ENCODE measurements at regions not wholly inside any gene's neighbourhood (a gene's known extent, or its start where the extent isn't known, plus 50 kb on each side); places are given as distances from the start of the nearest gene placed in this dataset.
"Not testable (repeated sequence)": the region's sequence is repeated elsewhere in the genome, so short reads cannot be mapped to it uniquely, and the experiment has no call there.

DNA sequence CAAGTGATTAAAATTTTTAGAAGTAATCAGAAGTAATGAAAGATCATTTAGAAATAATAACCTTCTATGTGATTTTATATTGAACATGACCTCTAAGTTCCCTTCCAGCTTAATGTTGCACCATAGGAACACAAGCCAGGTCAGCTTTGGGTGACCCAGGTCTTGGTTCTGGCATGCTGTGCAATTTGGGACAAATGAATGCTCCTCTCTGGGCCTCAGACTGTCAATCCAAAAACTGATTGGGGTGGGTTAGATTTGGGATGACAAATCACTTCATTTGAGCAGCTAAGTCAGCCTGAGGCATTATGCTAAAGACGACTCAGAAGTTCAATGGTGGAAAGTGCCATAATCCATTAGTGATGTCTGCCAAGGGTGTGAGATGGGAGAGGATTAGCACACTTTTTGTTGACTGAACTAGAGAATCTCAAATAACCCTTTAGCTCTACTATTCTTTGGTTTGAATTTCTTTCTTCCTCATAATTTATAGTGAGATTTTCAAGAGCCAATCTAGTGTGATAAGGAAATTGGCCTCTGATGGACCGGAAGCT lies 60.7 kb upstream of the BOD1 start:
- no peak for ATAC-seq (replicated peaks in 6 of 8)
- WGBS, 10 experiments = 0 to 100% (median 66%) methylated on average over 1 to 2 of the region's 2 CpGs; no CpG with 5 or more reads in 2 of the 10 experiments
- in situ Hi-C loops (cut with MboI; ENCODE audit: low pct_unique_long_range_greater_than_20kb in 2 of 9, low sequenced_read_pairs in 9 of 9, unreplicated experiment in 9 of 9) = no loop called here

DNA sequence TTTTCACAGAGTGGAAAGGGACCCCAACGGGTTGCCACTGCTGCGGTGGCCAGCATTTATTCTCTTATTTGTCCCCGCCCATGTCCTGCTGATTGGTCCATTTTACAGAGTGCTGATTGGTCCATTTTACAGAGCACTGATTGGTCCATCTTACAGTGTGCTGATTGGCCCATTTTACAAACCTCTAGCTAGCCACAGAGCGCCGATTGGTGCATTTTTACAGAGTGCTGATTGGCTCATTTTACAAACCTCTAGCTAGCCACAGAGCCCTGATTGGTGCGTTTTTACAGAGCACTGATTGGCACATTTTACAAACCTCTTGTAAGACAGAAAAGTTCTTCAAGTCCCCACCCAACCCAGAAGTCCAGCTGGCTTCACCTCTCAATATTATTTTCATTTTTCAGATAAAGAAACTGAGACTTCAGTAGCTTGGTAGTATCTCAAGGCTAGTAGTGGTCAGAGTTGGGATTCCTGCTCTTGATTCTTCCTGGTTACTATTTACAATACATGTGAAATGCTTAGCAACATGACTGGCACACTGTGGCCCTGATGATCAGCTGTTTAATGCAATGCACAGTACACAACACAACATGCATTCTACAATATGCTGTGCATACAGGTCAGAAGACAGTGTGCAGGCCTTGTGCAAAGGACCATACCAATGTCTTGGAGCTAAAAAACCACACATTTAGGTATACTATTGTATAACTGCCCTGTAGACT lies 63.6 kb upstream of the BOD1 start:
- Histone ChIP-seq H3K4me3 (no peak overlapping the region), H3K4me1 (replicated peaks in 1 of 2) (peaks cover 2 to 7% of the 10 kb centered on the region in 2 donors), H3K27ac (no peak overlapping the region)
- ATAC-seq (replicated peaks in 6 of 8) = peak in 5 of 8 experiments; percentile 29 to 85 (median 42)
- 0 to 100% (median 86%) methylated on average over 1 to 6 of the region's 6 CpGs; no CpG with 5 or more reads in 2 of the 10 experiments for WGBS, 10 experiments
- in situ Hi-C loops (cut with MboI; ENCODE audit: low pct_unique_long_range_greater_than_20kb in 2 of 9, low sequenced_read_pairs in 9 of 9, unreplicated experiment in 9 of 9) = no loop called here

More for the DNA sequence above, 60.7 kb upstream of the BOD1 start:
- H3K4me3 ChIP-seq = no peak overlapping the region
- H3K4me1 ChIP-seq (replicated peaks in 1 of 2) = peaks cover 29 to 35% of the 10 kb centered on the region in 2 donors
- H3K27ac ChIP-seq = no peak overlapping the region

GRCh38 chr5:173680660-173681242 lies 64.3 kb upstream of the BOD1 start:
- no peak for ATAC-seq (replicated peaks in 6 of 8)
- WGBS, 10 experiments = 0 to 95% (median 63%) methylated on average over 1 to 6 of the region's 6 CpGs; no CpG with 5 or more reads in 2 of the 10 experiments
- in situ Hi-C loops (cut with MboI; ENCODE audit: low pct_unique_long_range_greater_than_20kb in 2 of 9, low sequenced_read_pairs in 9 of 9, unreplicated experiment in 9 of 9) = no loop called here
- Histone ChIP-seq H3K27ac (no peak overlapping the region), H3K4me1 (replicated peaks in 1 of 2) (peaks cover 0 to 2% of the 10 kb centered on the region in 2 donors), H3K4me3 (no peak overlapping the region)

- H3K27ac ChIP-seq = no peak overlapping the region
- 0 to 100% (median 80%) methylated on average over 1 to 2 of the region's 2 CpGs; no CpG with 5 or more reads in 1 of the 10 experiments for WGBS, 10 experiments
- peaks cover 0 to 2% of the 10 kb centered on the region in 2 donors for H3K4me1 ChIP-seq (replicated peaks in 1 of 2)
- in situ Hi-C loops (cut with MboI; ENCODE audit: low pct_unique_long_range_greater_than_20kb in 2 of 9, low sequenced_read_pairs in 9 of 9, unreplicated experiment in 9 of 9) = no loop called here
- no peak for ATAC-seq (replicated peaks in 6 of 8)
- H3K4me3 ChIP-seq = no peak overlapping the region
Measured at GRCh38 chr5:173682313-173682712, 65.9 kb upstream of the BOD1 start.

DNA sequence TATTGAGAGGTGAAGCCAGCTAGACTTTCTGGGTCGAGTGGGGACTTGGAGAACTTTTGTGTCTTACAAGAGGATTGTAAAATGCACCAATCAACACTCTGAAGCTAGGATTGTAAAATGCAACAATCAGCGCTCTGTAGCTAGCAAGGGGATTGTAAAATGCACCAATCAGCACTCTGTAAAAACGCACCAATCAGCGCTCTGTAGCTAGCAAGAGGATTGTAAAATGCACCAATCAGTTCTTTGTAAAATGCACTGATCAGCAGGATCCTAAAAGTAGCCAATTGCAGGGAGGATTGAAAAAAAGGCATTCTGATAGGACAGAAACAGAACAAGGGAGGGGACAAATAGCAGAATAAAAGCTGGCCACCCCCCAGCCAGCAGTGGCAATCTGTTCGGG lies 68.1 kb upstream of the BOD1 start:
- H3K4me3 ChIP-seq; ATAC-seq (replicated peaks in 6 of 8); in situ Hi-C loops (cut with MboI; ENCODE audit: low pct_unique_long_range_greater_than_20kb in 2 of 9, low sequenced_read_pairs in 9 of 9, unreplicated experiment in 9 of 9); H3K27ac ChIP-seq: not testable (repeated sequence)
- 40 to 100% (median 91%) methylated on average over 1 to 5 of the region's 5 CpGs; no CpG with 5 or more reads in 1 of the 10 experiments for WGBS, 10 experiments
- peaks cover 13 to 15% of the 10 kb centered on the region in 2 donors for H3K4me1 ChIP-seq (replicated peaks in 1 of 2)

GRCh38 chr5:173686950-173687349 lies 70.5 kb upstream of the BOD1 start:
- Histone ChIP-seq H3K4me1 (replicated peaks in 1 of 2) (peaks cover 18 to 20% of the 10 kb centered on the region in 2 donors), H3K27ac (no peak overlapping the region), H3K4me3 (no peak overlapping the region)
- WGBS, 10 experiments = 40 to 100% (median 89%) methylated on average over 1 to 3 of the region's 4 CpGs; no CpG with 5 or more reads in 5 of the 10 experiments
- no peak for ATAC-seq (replicated peaks in 6 of 8)
- in situ Hi-C loops (cut with MboI; ENCODE audit: low pct_unique_long_range_greater_than_20kb in 2 of 9, low sequenced_read_pairs in 9 of 9, unreplicated experiment in 9 of 9) = no loop called here

- Histone ChIP-seq H3K4me3 (no peak overlapping the region), H3K27ac (no peak overlapping the region), H3K4me1 (replicated peaks in 1 of 2) (peaks cover 18 to 20% of the 10 kb centered on the region in 2 donors)
- 0 to 83% (median 31%) methylated on average over 1 to 3 of the region's 3 CpGs; no CpG with 5 or more reads in 4 of the 10 experiments for WGBS, 10 experiments
- peak in 5 of 8 experiments; percentile 63 to 82 (median 73) for ATAC-seq (replicated peaks in 6 of 8)
- in situ Hi-C loops (cut with MboI; ENCODE audit: low pct_unique_long_range_greater_than_20kb in 2 of 9, low sequenced_read_pairs in 9 of 9, unreplicated experiment in 9 of 9) = no loop called here
Measured at GRCh38 chr5:173688703-173689102, 72.3 kb upstream of the BOD1 start.

DNA sequence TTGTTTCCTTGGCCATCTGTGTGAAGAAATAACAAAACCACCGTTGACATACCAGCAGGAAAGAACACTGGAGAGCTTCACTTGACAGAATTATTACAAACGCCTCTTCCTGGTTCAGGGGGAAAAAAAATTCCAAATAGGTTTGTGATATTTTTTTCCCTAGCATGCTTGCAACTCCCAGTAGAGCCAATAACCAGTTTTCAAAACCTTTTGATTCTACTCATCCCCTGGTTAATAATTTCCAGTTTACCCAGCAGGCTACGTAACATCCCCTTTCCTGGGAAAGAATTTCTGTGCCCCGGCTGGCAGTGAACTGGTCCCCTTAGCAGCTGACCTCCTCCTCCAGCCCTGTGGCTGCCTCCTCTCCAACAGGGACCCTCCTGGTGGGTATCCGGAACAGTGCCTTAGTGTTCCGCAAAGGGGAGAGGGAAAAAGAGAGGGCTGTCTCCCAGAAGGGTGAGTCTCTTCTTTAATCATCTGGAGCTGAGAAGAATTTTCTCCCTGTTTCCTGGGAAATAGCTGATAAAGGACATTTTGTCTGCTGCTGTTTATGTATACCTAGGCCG lies 72.8 kb upstream of the BOD1 start:
- H3K27ac ChIP-seq = no peak overlapping the region
- 0 to 60% (median 39%) methylated on average over 1 to 7 of the region's 7 CpGs for WGBS, 10 experiments
- H3K4me3 ChIP-seq = no peak overlapping the region
- peaks cover 18 to 20% of the 10 kb centered on the region in 2 donors for H3K4me1 ChIP-seq (replicated peaks in 1 of 2)
- in situ Hi-C loops (cut with MboI; ENCODE audit: low pct_unique_long_range_greater_than_20kb in 2 of 9, low sequenced_read_pairs in 9 of 9, unreplicated experiment in 9 of 9) = no loop called here
- peak in 5 of 8 experiments; percentile 47 to 79 (median 63) for ATAC-seq (replicated peaks in 6 of 8)

DNA sequence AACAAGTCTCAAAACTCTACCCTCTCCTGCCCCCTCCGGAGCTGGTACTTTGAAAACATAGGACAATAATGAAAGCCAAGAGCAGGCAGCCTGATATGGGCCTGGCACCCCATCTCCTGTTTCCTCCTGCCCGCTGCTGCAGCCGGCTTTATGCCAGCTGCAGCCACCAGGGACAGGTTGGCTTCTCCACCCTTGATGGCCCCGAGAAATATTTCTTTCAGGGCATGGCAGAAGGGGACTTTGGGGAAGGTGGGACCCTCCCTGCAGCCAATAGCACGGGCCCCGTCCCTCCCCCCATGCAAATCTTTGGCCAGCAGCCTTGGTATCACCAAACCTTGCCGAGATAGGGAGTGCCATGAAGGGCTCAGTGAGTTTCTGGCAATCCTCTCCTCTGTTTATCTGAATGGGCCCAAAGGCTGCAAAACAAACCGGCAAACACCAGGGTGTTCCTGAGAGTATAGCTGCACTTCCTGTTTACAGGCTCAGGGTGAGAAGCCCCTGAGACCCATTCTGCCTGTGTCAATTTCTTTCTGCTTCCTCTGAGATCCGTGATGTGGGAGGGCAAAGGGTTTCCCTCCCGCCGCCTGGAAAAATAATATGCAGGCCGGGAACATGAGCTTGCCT lies 73.4 kb upstream of the BOD1 start:
- Histone ChIP-seq H3K27ac (no peak overlapping the region), H3K4me3 (no peak overlapping the region), H3K4me1 (replicated peaks in 1 of 2) (peaks cover 18 to 20% of the 10 kb centered on the region in 2 donors)
- peak in 5 of 8 experiments; percentile 13 to 69 (median 24) for ATAC-seq (replicated peaks in 6 of 8)
- 0 to 100% (median 50%) methylated on average over 1 to 7 of the region's 12 CpGs; no CpG with 5 or more reads in 3 of the 10 experiments for WGBS, 10 experiments
- in situ Hi-C loops (cut with MboI; ENCODE audit: low pct_unique_long_range_greater_than_20kb in 2 of 9, low sequenced_read_pairs in 9 of 9, unreplicated experiment in 9 of 9) = no loop called here

DNA sequence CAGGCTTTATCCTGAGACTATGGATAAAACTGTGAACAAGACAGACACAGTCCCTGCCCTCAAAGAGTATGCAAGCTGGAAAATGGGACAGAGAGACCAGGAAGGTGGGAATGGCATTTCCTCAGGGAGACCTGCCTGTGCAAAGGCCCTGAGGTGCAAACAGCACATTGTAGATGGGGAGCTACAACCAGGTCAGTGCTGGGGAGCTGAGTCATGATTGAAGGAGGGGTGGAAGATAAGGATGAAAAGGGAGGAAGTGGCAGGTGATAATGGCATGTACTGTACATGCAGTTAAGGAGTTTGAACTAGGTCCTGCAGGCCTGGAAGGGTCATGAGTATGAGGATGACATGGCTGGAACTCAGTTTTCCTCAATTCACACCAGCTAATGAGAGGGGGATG lies 75.5 kb upstream of the BOD1 start:
- no peak for ATAC-seq (replicated peaks in 6 of 8)
- Histone ChIP-seq H3K4me1 (replicated peaks in 1 of 2) (peaks cover 18 to 20% of the 10 kb centered on the region in 2 donors), H3K4me3 (no peak overlapping the region), H3K27ac (no peak overlapping the region)
- in situ Hi-C loops (cut with MboI; ENCODE audit: low pct_unique_long_range_greater_than_20kb in 2 of 9, low sequenced_read_pairs in 9 of 9, unreplicated experiment in 9 of 9) = no loop called here

DNA sequence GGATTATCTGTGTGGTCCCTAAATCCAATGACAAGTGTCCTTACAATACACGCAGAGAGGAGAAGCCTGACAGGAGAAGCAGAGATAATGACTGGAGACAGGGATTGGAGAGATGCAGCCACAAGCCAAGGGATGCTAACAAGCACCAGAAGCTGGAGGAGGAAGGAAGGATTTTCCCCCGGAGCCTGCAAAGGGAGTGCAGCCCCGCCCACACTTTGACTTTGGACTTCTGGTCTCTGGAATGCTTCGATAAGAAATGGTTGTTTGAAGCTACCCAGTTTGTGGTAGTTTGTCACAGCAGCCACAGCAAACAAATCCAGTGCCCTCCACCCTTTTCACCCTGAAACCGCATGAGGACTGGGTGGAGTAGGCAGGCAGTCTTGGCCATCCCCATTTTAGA lies 77.2 kb upstream of the BOD1 start:
- WGBS, 10 experiments = 64 to 100% (median 80%) methylated on average over 1 to 3 of the region's 5 CpGs; no CpG with 5 or more reads in 3 of the 10 experiments
- in situ Hi-C loops (cut with MboI; ENCODE audit: low pct_unique_long_range_greater_than_20kb in 2 of 9, low sequenced_read_pairs in 9 of 9, unreplicated experiment in 9 of 9) = no loop called here
- Histone ChIP-seq H3K27ac (no peak overlapping the region), H3K4me1 (replicated peaks in 1 of 2) (peaks cover 15 to 24% of the 10 kb centered on the region in 2 donors), H3K4me3 (no peak overlapping the region)
- no peak for ATAC-seq (replicated peaks in 6 of 8)

- no peak for ATAC-seq (replicated peaks in 6 of 8)
- WGBS, 10 experiments = 61 to 100% (median 98%) methylated on average over 1 to 3 of the region's 3 CpGs
- Histone ChIP-seq H3K4me1 (replicated peaks in 1 of 2) (peaks cover 9 to 18% of the 10 kb centered on the region in 2 donors), H3K27ac (no peak overlapping the region), H3K4me3 (no peak overlapping the region)
- in situ Hi-C loops (cut with MboI; ENCODE audit: low pct_unique_long_range_greater_than_20kb in 2 of 9, low sequenced_read_pairs in 9 of 9, unreplicated experiment in 9 of 9) = no loop called here
Measured at GRCh38 chr5:173696216-173696615, 79.8 kb upstream of the BOD1 start.
